K562 (cell line): ENCODE measurements at regions not wholly inside any gene's neighbourhood (a gene's known extent, or its start where the extent isn't known, plus 50 kb on each side); places are given as distances from the start of the nearest gene placed in this dataset.

ENCODE experiments used
- ATAC-seq: fragments of 200-7000 bp; cut with Tn5 transposase; 3 replicates; pipeline ENCODE4 v1.9.1; 2020; ENCODE audit warnings: moderate library complexity
- BruUV-seq: library from RNA; stranded (reverse); fragments of 400-500 nt; replicated peaks from 2 replicates; lab custom pipeline; 2021; lab: Mats Ljungman, UMichigan
- CTCF ChIA-PET: fragments of 300-600 bp; formaldehyde crosslinking; extraction: SDS; loops from one replicate; lab custom pipeline; 2021; ENCODE audit warnings: low intra/inter-chr PET ratio; lab: Yijun Ruan, JAX
- POLR2A ChIA-PET: fragments of 300-600, 350-650 bp; sonication (Branson Sonifier 250); formaldehyde crosslinking; extraction: SDS; loops from one replicate; lab custom pipeline; 2021; ENCODE audit warnings: antibody characterized with exemption, inconsistent platforms; lab: Yijun Ruan, JAX
- DNase-seq, 4 experiments: peaks; one replicate each; pipeline versions ENCODE4 v3.0.0 to v3.0.0-alpha.2; 2011 to 2018; ENCODE audit warnings: low spot score in 3 of 4, mixed read lengths in 3 of 4; ENCODE audit errors: extremely low read depth in 1 of 4
- FAIRE-seq: peaks from 2 replicates; lab custom pipeline; 2011; peaks lifted over from hg19 to GRCh38; lab: Jason Lieb, UNC
- H2AFZ ChIP-seq: 2 replicates; pipeline ENCODE4 v1.6.0; 2011; ENCODE audit warnings: low read depth, low read length, control low read depth, inconsistent platforms
- H3K27ac ChIP-seq: fragments of 200-600 bp; 3 replicates; pipeline ENCODE4 v1.8.0; 2011; ENCODE audit warnings: low read depth, mild to moderate bottlenecking, control low read depth, inconsistent platforms, low read length, moderate library complexity, mixed read lengths; ENCODE audit errors: extremely low read depth
- H3K27me3 ChIP-seq, 2 experiments: fragments of 300-600 bp in 1 of 2; 2 replicates in 1 of 2; 3 replicates in 1 of 2; pipeline versions ENCODE4 v1.6.0 to v1.8.0; 2011; ENCODE audit warnings: inconsistent platforms in 2 of 2, low read length in 2 of 2, mild to moderate bottlenecking in 1 of 2, mixed read lengths in 1 of 2, moderate library complexity in 1 of 2; ENCODE audit not compliant: control insufficient read depth in 2 of 2, insufficient read depth in 2 of 2
- H3K36me3 ChIP-seq: fragments of 300-600 bp; 3 replicates; pipeline ENCODE4 v1.8.0; 2011; ENCODE audit warnings: mild to moderate bottlenecking, low read length, inconsistent platforms; ENCODE audit not compliant: control insufficient read depth, insufficient read depth
- H3K4me1 ChIP-seq, 2 experiments: fragments of 200-600 bp in 1 of 2; replicated peaks in 1 of 2; 2 replicates in 1 of 2; 3 replicates in 1 of 2; pipeline versions ENCODE4 v1.5.1 to v1.8.0; 2011; ENCODE audit warnings: inconsistent platforms in 2 of 2, low read length in 2 of 2, mild to moderate bottlenecking in 1 of 2, mixed read lengths in 1 of 2, moderate library complexity in 1 of 2; ENCODE audit not compliant: control insufficient read depth in 2 of 2, insufficient read depth in 2 of 2
- H3K4me2 ChIP-seq: 2 replicates; pipeline ENCODE4 v1.6.1; 2011; ENCODE audit warnings: low read length, control low read depth, inconsistent platforms, mixed read lengths; ENCODE audit not compliant: insufficient read depth
- H3K4me3 ChIP-seq: fragments of 200-600 bp; sonication (generic), shearing (Covaris generic); 2 replicates; pipeline ENCODE4 v1.5.1; 2016; ENCODE audit warnings: control low read depth, inconsistent platforms
- H3K79me2 ChIP-seq: fragments of 200-600 bp; 3 replicates; pipeline ENCODE4 v1.8.0; 2011; ENCODE audit warnings: low read length, inconsistent platforms; ENCODE audit not compliant: control insufficient read depth, insufficient read depth
- H3K9ac ChIP-seq, 2 experiments: 2 replicates each; pipeline versions ENCODE4 v1.6.0 to v1.6.1; 2011; ENCODE audit warnings: low read depth in 2 of 2, low read length in 2 of 2, control low read depth in 1 of 2, inconsistent platforms in 1 of 2, mild to moderate bottlenecking in 1 of 2, mixed read lengths in 1 of 2; ENCODE audit not compliant: insufficient read depth in 1 of 2
- H3K9me1 ChIP-seq: one replicate; pipeline ENCODE4 v1.6.0; 2011; ENCODE audit warnings: inconsistent platforms, mild to moderate bottlenecking, low read length, moderate library complexity; ENCODE audit not compliant: control insufficient read depth, insufficient read depth
- H3K9me3 ChIP-seq: replicated peaks from 2 replicates; pipeline ENCODE4 v1.5.1; 2011; ENCODE audit warnings: low read depth, low read length, inconsistent platforms; ENCODE audit not compliant: control insufficient read depth, insufficient read depth
- H4K20me1 ChIP-seq: replicated peaks from 2 replicates; pipeline ENCODE4 v1.6.1; 2011; ENCODE audit warnings: low read length, inconsistent platforms, mixed read lengths; ENCODE audit not compliant: control insufficient read depth, insufficient read depth
- ARNT ChIP-seq, 2 experiments: fragments of 450-650 bp; IDR thresholded peaks; 2 replicates each; pipeline ENCODE4 v1.6.1; 2016; ENCODE audit warnings: mild to moderate bottlenecking in 1 of 2
- ELF4 ChIP-seq: fragments of 450-650 bp; formaldehyde crosslinking; IDR thresholded peaks from 2 replicates; pipeline ENCODE4 v1.4.0; 2022; ENCODE audit warnings: missing genetic modification characterization
- FOXM1 ChIP-seq, 2 experiments: fragments of 450-650 bp in 1 of 2; sonication (generic) in 1 of 2; formaldehyde crosslinking in 1 of 2; IDR thresholded peaks; 2 replicates each; pipeline versions ENCODE4 v1.6.1 to v1.9.0; 2017 to 2022; ENCODE audit warnings: low read depth in 2 of 2, mild to moderate bottlenecking in 2 of 2, missing genetic modification reagents in 1 of 2, moderate library complexity in 1 of 2
- KDM4B ChIP-seq, 2 experiments: fragments of 450-650 bp in 1 of 2; sonication (generic) in 1 of 2; IDR thresholded peaks; 2 replicates each; pipeline ENCODE4 v1.6.1; 2016 to 2017; ENCODE audit warnings: borderline replicate concordance in 2 of 2, antibody characterized with exemption in 1 of 2, low read depth in 1 of 2, mild to moderate bottlenecking in 1 of 2
- KDM5B ChIP-seq: fragments of 200-600 bp; sonication (generic); IDR thresholded peaks from 2 replicates; pipeline ENCODE4 v1.6.1; 2012; ENCODE audit warnings: low read depth, mild to moderate bottlenecking, moderate library complexity, low read length, control low read depth, inconsistent platforms; ENCODE audit not compliant: insufficient replicate concordance
- KLF10 ChIP-seq: fragments of 250-450 bp; sonication (Bioruptor Pico); IDR thresholded peaks from 2 replicates; pipeline ENCODE4 v1.6.1; 2021; ENCODE audit warnings: matching md5 sums
- MECOM ChIP-seq: fragments of 250-450 bp; sonication (Bioruptor Pico); IDR thresholded peaks from 2 replicates; pipeline ENCODE4 v1.8.0; 2022; ENCODE audit warnings: inconsistent platforms
- NCOA4 ChIP-seq: fragments of 450-650 bp; IDR thresholded peaks from 2 replicates; pipeline ENCODE4 v1.6.1; 2018; ENCODE audit warnings: mild to moderate bottlenecking; ENCODE audit not compliant: partially characterized antibody
- NFATC3 ChIP-seq: fragments of 450-650 bp; IDR thresholded peaks from 2 replicates; pipeline ENCODE4 v1.6.1; 2017; ENCODE audit warnings: mild to moderate bottlenecking
- NR4A1 ChIP-seq, 2 experiments: fragments of 250-450 bp in 1 of 2; fragments of 450-650 bp in 1 of 2; sonication (Bioruptor Pico) in 1 of 2; IDR thresholded peaks; 2 replicates each; pipeline versions ENCODE4 v1.4.0 to v1.6.1; 2016 to 2020; ENCODE audit warnings: mild to moderate bottlenecking in 2 of 2, missing compliant biosample characterization in 1 of 2, missing genetic modification characterization in 1 of 2, moderate library complexity in 1 of 2
- SMARCA5 ChIP-seq: fragments of 450-650 bp; IDR thresholded peaks from 2 replicates; pipeline ENCODE4 v1.6.1; 2016
- TBP ChIP-seq: optimal IDR thresholded peaks from 2 replicates; pipeline ENCODE3; 2011; ENCODE audit warnings: low read depth, low read length, improper control_type of control experiment
- ZNF140 ChIP-seq: fragments of 250-450 bp; sonication (Bioruptor Pico); IDR thresholded peaks from 2 replicates; pipeline ENCODE4 v1.8.0; 2021; ENCODE audit warnings: moderate library complexity, mild to moderate bottlenecking, inconsistent platforms
- ZSCAN29 ChIP-seq: fragments of 450-650 bp; IDR thresholded peaks from 2 replicates; pipeline ENCODE4 v1.6.1; 2017
- WGBS: fragments of 100-300 bp; shearing (Covaris generic); methylation state at CpG from one replicate; pipeline ENCODE4 v1.1.6; 2016; ENCODE audit warnings: low coverage, mixed read lengths; ENCODE audit not compliant: insufficient coverage; ENCODE audit errors: missing lambda C conversion rate; 5-methylcytosine and 5-hydroxymethylcytosine counted together
- in situ Hi-C: fragments of 300-500 bp; cut with MboI; formaldehyde crosslinking; loops from 4 replicates; pipeline ENCODE4 v1.15.0; 2018; ENCODE audit warnings: inconsistent platforms, mixed read lengths
- intact Hi-C: fragments of 100-400 bp; cut with micrococcal nuclease; formaldehyde crosslinking; loops from 2 replicates; pipeline ENCODE4 v1.14.2; 2022
- TF ChIP-seq, protein P1 (sequence below): sonication (generic); formaldehyde crosslinking; IDR thresholded peaks from 2 replicates; pipeline ENCODE4 v1.8.0; 2022; ENCODE audit warnings: mild to moderate bottlenecking, missing genetic modification reagents
- TF ChIP-seq, protein P2 (sequence below): fragments of 250-450 bp; sonication (Bioruptor Pico); IDR thresholded peaks from 2 replicates; pipeline ENCODE4 v1.9.0; 2021; ENCODE audit warnings: mild to moderate bottlenecking
- TF ChIP-seq, protein P3 (sequence below): fragments of 250-450 bp; sonication (Bioruptor Pico); IDR thresholded peaks from 2 replicates; pipeline ENCODE4 v1.8.0; 2022; ENCODE audit warnings: moderate library complexity, mild to moderate bottlenecking, inconsistent platforms
- TF ChIP-seq, protein P4 (sequence below): sonication (generic); formaldehyde crosslinking; IDR thresholded peaks from 2 replicates; pipeline ENCODE4 v1.8.1; 2022; ENCODE audit warnings: missing genetic modification reagents

DNA sequence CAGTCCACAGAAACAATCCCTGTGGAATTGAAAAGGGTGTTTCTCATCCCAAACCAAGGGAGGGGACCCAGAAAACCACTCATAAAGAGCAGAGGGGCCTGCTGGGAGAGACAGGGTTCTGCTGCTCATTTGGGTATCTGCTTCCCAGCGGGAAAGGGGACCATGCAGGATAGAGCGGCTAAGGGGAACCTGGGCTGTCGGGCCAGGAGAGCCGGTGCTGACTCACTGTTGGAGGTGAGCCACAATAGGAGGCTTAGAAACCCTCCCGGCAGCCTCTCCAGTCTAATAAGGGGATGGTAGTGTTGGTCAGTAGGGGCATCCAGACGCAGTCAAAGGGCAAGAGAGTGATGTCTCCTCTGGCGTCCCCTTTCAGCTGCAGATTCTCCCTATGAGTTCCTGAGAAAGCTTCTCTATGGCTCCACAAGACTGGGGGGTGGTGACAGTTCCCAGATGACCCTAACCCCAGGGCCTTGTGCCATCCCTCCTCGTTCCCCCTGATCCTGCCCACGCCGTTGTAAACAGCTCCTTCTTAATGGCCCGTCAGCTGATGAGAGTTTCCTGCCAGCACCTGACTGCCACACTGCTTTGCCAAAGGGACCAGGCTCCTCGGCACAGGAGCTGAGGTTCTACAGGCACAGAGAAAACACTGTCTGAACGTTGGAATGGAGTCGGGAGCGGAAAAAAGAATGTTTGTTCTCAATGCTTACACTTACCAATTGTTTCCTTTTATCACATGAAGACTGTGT is 646.1 kb upstream of the DEFB115 start:
- ATAC-seq (peak; percentile 53), DNase-seq (no peak), FAIRE-seq (no peak)
- H3K79me2 ChIP-seq, result no peaks in the 10 kb centered on the region
- H3K4me2 ChIP-seq, result no peak overlapping the region
- H3K9me3 ChIP-seq, result no peaks in the 10 kb centered on the region
- intact Hi-C loops, result no loop called here
- 0 out of 4 replicates have a peak overlapping the region, but pooled peaks of 1 of the 2 experiments have one; percentile 13 for H3K9ac ChIP-seq
- peaks cover 2 to 4% of the 10 kb centered on the region in 2 experiments; a peak in 3 of 5 replicates for H3K4me1 ChIP-seq
- in situ Hi-C loops, result no loop called here
- H2AFZ ChIP-seq, result no peak overlapping the region
- no peak overlapping the region for H3K4me3 ChIP-seq
- ChIA-PET CTCF (no interaction called here), POLR2A (no interaction called here)
- H4K20me1 ChIP-seq, result no peaks in the 10 kb centered on the region
- no peak for TF ChIP-seq SMARCA5
- TF ChIP-seq, protein P1, sequence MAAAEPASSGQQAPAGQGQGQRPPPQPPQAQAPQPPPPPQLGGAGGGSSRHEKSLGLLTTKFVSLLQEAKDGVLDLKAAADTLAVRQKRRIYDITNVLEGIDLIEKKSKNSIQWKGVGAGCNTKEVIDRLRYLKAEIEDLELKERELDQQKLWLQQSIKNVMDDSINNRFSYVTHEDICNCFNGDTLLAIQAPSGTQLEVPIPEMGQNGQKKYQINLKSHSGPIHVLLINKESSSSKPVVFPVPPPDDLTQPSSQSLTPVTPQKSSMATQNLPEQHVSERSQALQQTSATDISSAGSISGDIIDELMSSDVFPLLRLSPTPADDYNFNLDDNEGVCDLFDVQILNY (CRISPR knock-in tag), result no peak
- TF ChIP-seq ZNF140 (CRISPR knock-in tag), result no peak
- TF ChIP-seq, protein P2, sequence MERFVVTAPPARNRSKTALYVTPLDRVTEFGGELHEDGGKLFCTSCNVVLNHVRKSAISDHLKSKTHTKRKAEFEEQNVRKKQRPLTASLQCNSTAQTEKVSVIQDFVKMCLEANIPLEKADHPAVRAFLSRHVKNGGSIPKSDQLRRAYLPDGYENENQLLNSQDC (CRISPR knock-in tag), result no peak
- TF ChIP-seq FOXM1 (IDR thresholded peaks at IDR 0.05; ENCODE audit: low read depth), result no peak
- no peak for TF ChIP-seq FOXM1 (CRISPR knock-in tag; IDR thresholded peaks at IDR 0.05; ENCODE audit: low read depth)
- TF ChIP-seq ZSCAN29, result no peak
- no peak for TF ChIP-seq KDM5B
- no peak for TF ChIP-seq TBP
- no peak for TF ChIP-seq ELF4 (CRISPR knock-in tag)
- no peak for TF ChIP-seq NR4A1 (CRISPR knock-in tag; IDR thresholded peaks at IDR 0.05)
- no peak for TF ChIP-seq NR4A1 (tag; IDR thresholded peaks at IDR 0.05)
- no peak for TF ChIP-seq KDM4B (IDR thresholded peaks at IDR 0.05; ENCODE audit: borderline replicate concordance in 2 of 2, low read depth in 1 of 2)
- no peak for TF ChIP-seq MECOM (CRISPR knock-in tag)
- TF ChIP-seq ARNT (IDR thresholded peaks at IDR 0.05), result no peak
- TF ChIP-seq, protein P3, sequence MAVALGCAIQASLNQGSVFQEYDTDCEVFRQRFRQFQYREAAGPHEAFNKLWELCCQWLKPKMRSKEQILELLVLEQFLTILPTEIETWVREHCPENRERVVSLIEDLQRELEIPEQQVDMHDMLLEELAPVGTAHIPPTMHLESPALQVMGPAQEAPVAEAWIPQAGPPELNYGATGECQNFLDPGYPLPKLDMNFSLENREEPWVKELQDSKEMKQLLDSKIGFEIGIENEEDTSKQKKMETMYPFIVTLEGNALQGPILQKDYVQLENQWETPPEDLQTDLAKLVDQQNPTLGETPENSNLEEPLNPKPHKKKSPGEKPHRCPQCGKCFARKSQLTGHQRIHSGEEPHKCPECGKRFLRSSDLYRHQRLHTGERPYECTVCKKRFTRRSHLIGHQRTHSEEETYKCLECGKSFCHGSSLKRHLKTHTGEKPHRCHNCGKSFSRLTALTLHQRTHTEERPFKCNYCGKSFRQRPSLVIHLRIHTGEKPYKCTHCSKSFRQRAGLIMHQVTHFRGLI, result no peak
- TF ChIP-seq, protein P4, sequence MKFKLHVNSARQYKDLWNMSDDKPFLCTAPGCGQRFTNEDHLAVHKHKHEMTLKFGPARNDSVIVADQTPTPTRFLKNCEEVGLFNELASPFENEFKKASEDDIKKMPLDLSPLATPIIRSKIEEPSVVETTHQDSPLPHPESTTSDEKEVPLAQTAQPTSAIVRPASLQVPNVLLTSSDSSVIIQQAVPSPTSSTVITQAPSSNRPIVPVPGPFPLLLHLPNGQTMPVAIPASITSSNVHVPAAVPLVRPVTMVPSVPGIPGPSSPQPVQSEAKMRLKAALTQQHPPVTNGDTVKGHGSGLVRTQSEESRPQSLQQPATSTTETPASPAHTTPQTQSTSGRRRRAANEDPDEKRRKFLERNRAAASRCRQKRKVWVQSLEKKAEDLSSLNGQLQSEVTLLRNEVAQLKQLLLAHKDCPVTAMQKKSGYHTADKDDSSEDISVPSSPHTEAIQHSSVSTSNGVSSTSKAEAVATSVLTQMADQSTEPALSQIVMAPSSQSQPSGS (CRISPR knock-in tag), result no peak
- TF ChIP-seq NCOA4, result no peak
- TF ChIP-seq KLF10 (CRISPR knock-in tag), result no peak
- no peak for TF ChIP-seq NFATC3
- no TSS peak for BruUV-seq
- H3K36me3 ChIP-seq, result no peaks in the 10 kb centered on the region
- WGBS, result 46% methylated on average over 15 of the region's 15 CpGs
- H3K9me1 ChIP-seq, result no peaks in the 10 kb centered on the region
- no peaks in the 10 kb centered on the region for H3K27me3 ChIP-seq
- H3K27ac ChIP-seq, result no peak overlapping the region
